Epithelial cell of esophagus (primary cell): ENCODE measurements at regions not wholly inside any gene's neighbourhood (a gene's known extent, or its start where the extent isn't known, plus 50 kb on each side); places are given as distances from the start of the nearest gene placed in this dataset.

Experiments used
- DNase-seq: peaks from one replicate; pipeline ENCODE4 v3.0.0; 2010; ENCODE audit warnings: low read depth
- H3K4me3 ChIP-seq: 2 replicates; pipeline ENCODE4 v1.5.1; 2011; ENCODE audit warnings: mild to moderate bottlenecking, low read length, control low read depth
- TF ChIP-seq, protein P1 (sequence below): IDR thresholded peaks from 2 replicates; pipeline ENCODE4 v1.5.1; 2011; ENCODE audit warnings: low read depth, mild to moderate bottlenecking, low read length, control low read depth, inconsistent platforms; ENCODE audit not compliant: insufficient read depth; ENCODE audit errors: missing control alignments

DNA sequence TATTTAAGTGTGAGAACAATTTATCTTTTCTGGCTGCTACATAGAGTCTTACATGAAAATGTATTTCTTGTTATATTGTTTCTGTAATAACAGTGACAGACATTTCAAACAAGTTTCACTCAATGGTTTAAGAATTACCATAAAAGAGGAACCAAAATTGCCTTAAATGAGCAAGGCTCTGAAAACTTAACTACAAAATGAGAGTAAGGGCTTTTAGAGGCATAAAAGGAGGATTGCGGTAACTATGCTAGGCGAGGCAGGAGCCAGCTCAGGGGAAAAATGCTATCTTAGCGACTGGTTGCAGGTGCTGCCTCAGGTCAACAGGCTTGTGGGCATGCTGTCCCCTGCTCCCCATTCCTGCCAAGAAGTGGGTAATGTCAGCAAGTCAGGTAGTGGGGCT, 81.7 kb upstream of the MSI2 start:
- TF ChIP-seq, protein P1, sequence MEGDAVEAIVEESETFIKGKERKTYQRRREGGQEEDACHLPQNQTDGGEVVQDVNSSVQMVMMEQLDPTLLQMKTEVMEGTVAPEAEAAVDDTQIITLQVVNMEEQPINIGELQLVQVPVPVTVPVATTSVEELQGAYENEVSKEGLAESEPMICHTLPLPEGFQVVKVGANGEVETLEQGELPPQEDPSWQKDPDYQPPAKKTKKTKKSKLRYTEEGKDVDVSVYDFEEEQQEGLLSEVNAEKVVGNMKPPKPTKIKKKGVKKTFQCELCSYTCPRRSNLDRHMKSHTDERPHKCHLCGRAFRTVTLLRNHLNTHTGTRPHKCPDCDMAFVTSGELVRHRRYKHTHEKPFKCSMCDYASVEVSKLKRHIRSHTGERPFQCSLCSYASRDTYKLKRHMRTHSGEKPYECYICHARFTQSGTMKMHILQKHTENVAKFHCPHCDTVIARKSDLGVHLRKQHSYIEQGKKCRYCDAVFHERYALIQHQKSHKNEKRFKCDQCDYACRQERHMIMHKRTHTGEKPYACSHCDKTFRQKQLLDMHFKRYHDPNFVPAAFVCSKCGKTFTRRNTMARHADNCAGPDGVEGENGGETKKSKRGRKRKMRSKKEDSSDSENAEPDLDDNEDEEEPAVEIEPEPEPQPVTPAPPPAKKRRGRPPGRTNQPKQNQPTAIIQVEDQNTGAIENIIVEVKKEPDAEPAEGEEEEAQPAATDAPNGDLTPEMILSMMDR: no peak
- no peak overlapping the region for H3K4me3 ChIP-seq
- DNase-seq: no peak

DNA sequence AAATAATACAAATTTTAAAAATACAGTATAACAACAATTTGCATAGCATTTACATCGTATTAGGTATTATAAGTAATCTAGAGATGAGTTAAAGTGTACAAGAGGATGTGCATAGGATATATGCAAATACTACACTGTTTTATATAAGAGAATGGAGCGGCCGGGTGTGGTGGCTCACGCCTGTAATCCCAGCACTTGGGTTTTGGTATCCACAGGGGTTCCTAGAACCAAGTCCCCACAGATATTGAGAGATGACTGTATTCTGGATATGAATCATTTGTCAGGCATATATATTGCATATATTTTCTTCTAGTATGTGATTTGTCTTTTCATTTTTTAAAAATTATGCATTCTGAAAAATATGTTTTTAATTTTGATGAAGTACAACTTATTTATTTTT, 77.5 kb upstream of the MSI2 start:
- DNase-seq: no peak
- H3K4me3 ChIP-seq: no peak overlapping the region

DNA sequence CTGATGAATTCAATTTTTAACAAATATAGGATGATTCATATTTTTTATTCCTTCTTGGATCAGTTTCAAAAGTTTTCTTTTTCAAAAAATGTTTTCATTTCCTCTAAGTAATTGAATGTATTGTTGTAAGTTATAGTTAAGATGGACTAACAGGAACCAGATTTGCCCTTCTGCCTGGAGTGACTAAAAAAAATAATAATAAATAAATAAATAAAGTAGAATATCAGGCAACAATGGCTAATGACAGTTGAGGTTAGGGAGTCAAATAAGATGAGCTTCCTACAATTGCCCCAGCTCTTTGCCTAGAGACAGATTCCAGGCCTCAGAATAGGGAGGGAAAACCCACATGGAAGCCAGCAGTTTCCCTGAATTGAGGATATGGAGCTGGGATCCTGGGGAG, 73.7 kb upstream of the MSI2 start:
- TF ChIP-seq, protein P1: no peak
- DNase-seq: no peak
- H3K4me3 ChIP-seq: no peak overlapping the region

More for the DNA sequence above, 77.5 kb upstream of the MSI2 start:
- TF ChIP-seq, protein P1: no peak

DNA sequence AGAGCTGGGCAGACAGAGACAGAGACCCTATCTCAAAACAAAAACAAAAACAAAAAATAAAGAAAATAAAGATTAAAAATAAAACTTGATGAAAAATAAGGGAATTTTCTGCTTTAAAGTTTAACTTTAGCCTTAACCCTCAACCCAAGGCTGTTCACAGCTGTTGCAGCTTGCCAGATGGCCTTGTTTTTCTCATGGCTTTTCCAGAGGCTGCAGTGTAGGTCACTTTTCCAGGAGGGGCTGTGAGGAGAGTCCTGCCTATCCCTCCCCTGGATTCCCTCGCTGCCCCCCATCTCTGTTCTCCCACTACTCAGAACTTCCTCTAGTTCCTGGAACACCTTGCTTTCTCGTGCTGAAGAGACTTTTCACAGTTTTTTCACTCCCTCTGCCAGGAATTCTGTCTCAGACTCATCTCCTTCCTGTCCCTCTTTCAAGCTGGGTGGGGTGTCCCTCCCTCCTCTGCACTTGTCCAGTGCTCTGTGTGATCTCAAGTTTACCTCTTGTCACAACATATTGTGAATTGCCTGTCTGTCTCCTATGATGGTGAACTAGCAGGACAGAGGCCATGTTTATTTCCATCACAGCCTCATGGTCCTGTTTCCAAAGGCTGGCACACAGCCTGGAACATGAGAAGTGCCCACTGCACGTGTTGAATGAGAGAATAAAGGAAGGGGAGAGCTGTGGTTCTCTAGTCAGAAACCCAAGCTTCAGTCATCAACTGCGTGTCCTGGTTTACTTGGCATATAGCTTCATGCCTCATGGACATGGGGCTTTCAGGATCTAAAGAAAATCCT, 69.9 kb upstream of the MSI2 start:
- DNase-seq: no peak
- no peak overlapping the region for H3K4me3 ChIP-seq
- TF ChIP-seq, protein P1: no peak

DNA sequence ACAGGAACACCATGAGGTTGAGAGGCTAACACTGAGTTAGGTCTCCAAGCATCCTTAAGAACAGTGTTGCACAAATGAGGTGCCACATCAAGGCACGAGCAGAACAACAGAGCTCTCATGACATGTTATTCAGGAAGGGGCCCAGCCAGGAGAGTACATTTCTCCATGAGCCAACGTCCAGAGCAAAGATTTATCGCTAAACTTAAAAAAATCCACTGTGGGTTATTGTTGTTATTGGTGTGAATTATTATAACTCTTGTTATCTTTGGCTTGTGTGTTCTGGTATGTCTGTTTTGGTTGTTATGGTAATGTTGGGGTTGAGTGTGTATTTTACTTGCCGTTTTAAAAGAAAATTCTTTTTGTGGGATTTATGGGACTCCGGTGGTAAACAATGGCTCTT, 68.9 kb upstream of the MSI2 start:
- H3K4me3 ChIP-seq: no peak overlapping the region
- TF ChIP-seq, protein P1: no peak
- DNase-seq: no peak

DNA sequence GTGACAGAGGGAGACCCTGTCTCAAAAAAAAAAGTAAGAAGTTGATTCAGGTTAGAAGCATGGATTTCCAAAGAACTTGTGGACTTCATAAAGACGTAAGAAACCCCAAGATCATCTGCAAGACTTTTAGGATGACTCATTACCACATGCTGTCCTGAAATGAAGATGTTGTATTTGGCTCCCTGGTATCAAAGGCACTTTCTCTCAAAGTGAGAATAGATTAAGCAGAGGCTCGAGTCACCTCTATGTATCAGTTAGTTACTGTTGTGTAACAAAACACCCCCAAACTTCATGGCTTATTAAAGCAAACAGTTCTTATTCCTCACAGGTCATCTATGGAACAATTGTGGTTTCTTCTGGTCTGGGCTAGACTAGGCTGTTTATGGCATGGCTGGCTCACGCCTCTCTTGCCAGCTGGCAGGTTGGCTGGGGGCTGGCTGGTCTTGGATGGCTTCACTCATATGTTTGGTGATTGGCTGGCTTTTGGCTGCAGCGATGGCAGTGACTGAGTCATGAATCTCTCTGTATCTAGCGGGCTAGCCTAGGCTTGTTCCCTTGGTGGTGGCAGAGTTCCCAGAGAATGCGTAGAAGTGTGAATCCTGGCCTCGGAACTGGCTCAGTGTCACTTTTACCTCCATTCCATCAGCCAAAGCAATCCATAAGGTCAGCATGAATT, 60.4 kb upstream of the MSI2 start:
- peak; percentile 92 for DNase-seq
- no peak overlapping the region for H3K4me3 ChIP-seq
- TF ChIP-seq, protein P1: no peak
